ENCODE measurements at regions not wholly inside any gene's neighbourhood (a gene's known extent, or its start where the extent isn't known, plus 50 kb on each side); places are given as distances from the start of the nearest gene placed in this dataset.

DNA sequence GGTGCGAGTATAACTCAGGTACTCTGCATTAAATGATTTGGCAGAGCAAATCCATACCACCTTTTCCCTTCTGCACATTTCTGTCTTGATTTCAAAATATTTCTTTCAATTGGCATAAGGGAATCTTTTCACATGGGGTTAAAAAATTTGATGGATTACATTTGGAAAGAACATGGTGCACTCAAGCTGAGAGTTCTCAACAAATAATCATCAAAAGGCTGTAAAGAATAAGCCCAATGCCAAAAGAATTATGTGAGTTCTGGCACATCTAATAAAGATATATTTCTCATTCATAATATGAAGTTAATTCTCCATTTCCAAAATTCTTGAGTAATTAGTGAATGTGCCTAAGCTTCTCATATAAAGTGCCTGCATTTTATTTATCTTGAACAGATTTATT is 223.1 kb downstream of the GPR37 start:
- no peak overlapping the region for H3K4me3 Mint-ChIP-seq
- H4K8ac ChIP-seq (replicated peaks; ENCODE audit: insufficient read length, low read depth, low read length), result no peak overlapping the region
- H3K27me3 ChIP-seq (ENCODE audit: insufficient read depth, low read length), result no peaks in the 10 kb centered on the region
- H2BK5ac ChIP-seq (ENCODE audit: insufficient read length, low read length), result no peak overlapping the region
- no peaks in the 10 kb centered on the region for H3K79me1 ChIP-seq (ENCODE audit: insufficient read depth, low read depth, low read length, poor library complexity, severe bottlenecking)
- H3K14ac ChIP-seq (ENCODE audit: insufficient read depth, low read length), result no peak overlapping the region
- H3K9me3 ChIP-seq (ENCODE audit: control insufficient read depth, low read depth, low read length), result no peaks in the 10 kb centered on the region
- H3T11ph ChIP-seq (ENCODE audit: low read length), result no peak overlapping the region
- H4K91ac ChIP-seq (ENCODE audit: insufficient read length, low read depth, low read length), result no peak overlapping the region
- no peaks in the 10 kb centered on the region for H3K27me3 Mint-ChIP-seq (ENCODE audit: low read depth)
- H3K27ac ChIP-seq (ENCODE audit: insufficient read length, low read depth, low read length), result no peak overlapping the region
- H2AFZ ChIP-seq (ENCODE audit: low read length), result no peak overlapping the region
- no peak overlapping the region for H2BK20ac ChIP-seq (ENCODE audit: low read depth, low read length, poor library complexity, severe bottlenecking)
- no peak overlapping the region for H3K4ac ChIP-seq (ENCODE audit: low read depth, low read length)
- no peak overlapping the region for H3K18ac ChIP-seq (ENCODE audit: insufficient read length, low read depth, low read length)
- TF ChIP-seq, protein P1, sequence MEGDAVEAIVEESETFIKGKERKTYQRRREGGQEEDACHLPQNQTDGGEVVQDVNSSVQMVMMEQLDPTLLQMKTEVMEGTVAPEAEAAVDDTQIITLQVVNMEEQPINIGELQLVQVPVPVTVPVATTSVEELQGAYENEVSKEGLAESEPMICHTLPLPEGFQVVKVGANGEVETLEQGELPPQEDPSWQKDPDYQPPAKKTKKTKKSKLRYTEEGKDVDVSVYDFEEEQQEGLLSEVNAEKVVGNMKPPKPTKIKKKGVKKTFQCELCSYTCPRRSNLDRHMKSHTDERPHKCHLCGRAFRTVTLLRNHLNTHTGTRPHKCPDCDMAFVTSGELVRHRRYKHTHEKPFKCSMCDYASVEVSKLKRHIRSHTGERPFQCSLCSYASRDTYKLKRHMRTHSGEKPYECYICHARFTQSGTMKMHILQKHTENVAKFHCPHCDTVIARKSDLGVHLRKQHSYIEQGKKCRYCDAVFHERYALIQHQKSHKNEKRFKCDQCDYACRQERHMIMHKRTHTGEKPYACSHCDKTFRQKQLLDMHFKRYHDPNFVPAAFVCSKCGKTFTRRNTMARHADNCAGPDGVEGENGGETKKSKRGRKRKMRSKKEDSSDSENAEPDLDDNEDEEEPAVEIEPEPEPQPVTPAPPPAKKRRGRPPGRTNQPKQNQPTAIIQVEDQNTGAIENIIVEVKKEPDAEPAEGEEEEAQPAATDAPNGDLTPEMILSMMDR (conservative IDR thresholded peaks at IDR 0.05), result no peak
- H2AK5ac ChIP-seq (ENCODE audit: insufficient read length, low read length), result no peak overlapping the region
- H2BK15ac ChIP-seq (ENCODE audit: low read depth, low read length), result no peak overlapping the region
- H3K56ac ChIP-seq (ENCODE audit: insufficient read length, low read depth, low read length), result no peak overlapping the region
- H2BK12ac ChIP-seq (ENCODE audit: insufficient read length, low read depth, low read length), result no peak overlapping the region
- H4K20me1 ChIP-seq (ENCODE audit: control insufficient read depth, insufficient read depth, insufficient read length), result no peaks in the 10 kb centered on the region
- no peak overlapping the region for H2BK120ac ChIP-seq (ENCODE audit: low read depth, low read length, poor library complexity, severe bottlenecking)
- no peak overlapping the region for H4K5ac ChIP-seq (ENCODE audit: insufficient read length, low read depth, low read length)
- no peak overlapping the region for H3K23ac ChIP-seq (ENCODE audit: insufficient read length, low read depth, low read length)
- no peak overlapping the region for H3K4me2 ChIP-seq (ENCODE audit: insufficient read depth, insufficient read length, low read length)
- no peaks in the 10 kb centered on the region for H3K4me1 Mint-ChIP-seq
- H3K79me2 ChIP-seq (ENCODE audit: insufficient read depth, low read length), result no peaks in the 10 kb centered on the region
- H3K23me2 ChIP-seq (ENCODE audit: insufficient read length, low read depth, low read length, poor library complexity, severe bottlenecking), result no peaks in the 10 kb centered on the region
- WGBS (ENCODE audit: extremely low coverage, insufficient read length, low lambda C conversion rate), result no CpG with 5 or more reads among the region's 1 CpG
- H3K9ac ChIP-seq (ENCODE audit: extremely low read depth, insufficient read length, low read length), result no peak overlapping the region
- H3K36me3 Mint-ChIP-seq (ENCODE audit: insufficient read depth in 1 of 3, low read depth in 3 of 3), result no peaks in the 10 kb centered on the region
- no peak overlapping the region for H3K27ac Mint-ChIP-seq
- no peaks in the 10 kb centered on the region for H3K9me3 Mint-ChIP-seq
- H3K4me1 ChIP-seq (ENCODE audit: insufficient read depth, low read length), result no peaks in the 10 kb centered on the region
- DNase-seq, result no peak

Data from H9 (cell line).